GM12874 (cell line): ENCODE measurements at regions not wholly inside any gene's neighbourhood (a gene's known extent, or its start where the extent isn't known, plus 50 kb on each side); places are given as distances from the start of the nearest gene placed in this dataset.

ENCODE experiments used
- TF ChIP-seq, protein P1 (sequence below): IDR thresholded peaks from 2 replicates; pipeline ENCODE4 v1.5.1; 2011; ENCODE audit warnings: low read depth, mild to moderate bottlenecking, control low read depth, low read length, moderate library complexity; ENCODE audit not compliant: insufficient read depth

DNA sequence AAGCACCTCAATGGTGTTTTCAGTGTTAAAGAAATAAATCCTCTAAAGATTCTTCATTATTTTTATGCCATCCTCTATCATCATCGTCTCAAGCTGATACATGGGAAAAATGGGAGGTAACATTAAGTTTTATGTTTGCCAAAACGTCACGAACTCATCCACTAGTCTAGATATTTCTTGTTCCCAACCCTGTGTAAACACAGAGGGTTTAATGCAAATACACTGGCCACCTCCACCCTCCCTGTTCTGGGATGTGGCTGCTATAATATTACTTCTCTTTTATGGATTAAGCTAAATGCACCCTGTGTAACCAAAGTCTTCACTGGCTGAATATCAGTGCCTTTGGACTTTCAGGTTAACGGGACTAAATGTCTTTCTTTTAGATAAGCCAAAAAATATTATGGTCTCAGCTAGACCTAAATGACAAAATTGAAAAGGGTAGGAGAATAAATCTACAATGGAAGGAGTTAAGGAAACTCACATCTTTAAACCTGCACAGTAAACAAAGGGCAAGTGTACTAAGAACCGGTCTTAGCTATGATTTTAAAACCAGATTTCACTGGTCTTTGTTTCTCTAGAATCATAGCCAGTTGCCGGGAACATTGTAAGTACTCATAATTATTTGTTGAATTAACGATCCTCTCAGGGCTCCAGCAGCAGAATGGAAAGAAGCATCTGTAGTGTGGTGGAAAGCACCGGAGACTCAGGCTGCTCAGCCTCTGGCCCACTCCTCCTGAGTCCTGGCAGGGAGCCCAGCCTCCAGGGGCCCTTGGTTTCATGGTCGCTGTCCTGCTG is 103.5 kb upstream of the NOCT start:
- TF ChIP-seq, protein P1, sequence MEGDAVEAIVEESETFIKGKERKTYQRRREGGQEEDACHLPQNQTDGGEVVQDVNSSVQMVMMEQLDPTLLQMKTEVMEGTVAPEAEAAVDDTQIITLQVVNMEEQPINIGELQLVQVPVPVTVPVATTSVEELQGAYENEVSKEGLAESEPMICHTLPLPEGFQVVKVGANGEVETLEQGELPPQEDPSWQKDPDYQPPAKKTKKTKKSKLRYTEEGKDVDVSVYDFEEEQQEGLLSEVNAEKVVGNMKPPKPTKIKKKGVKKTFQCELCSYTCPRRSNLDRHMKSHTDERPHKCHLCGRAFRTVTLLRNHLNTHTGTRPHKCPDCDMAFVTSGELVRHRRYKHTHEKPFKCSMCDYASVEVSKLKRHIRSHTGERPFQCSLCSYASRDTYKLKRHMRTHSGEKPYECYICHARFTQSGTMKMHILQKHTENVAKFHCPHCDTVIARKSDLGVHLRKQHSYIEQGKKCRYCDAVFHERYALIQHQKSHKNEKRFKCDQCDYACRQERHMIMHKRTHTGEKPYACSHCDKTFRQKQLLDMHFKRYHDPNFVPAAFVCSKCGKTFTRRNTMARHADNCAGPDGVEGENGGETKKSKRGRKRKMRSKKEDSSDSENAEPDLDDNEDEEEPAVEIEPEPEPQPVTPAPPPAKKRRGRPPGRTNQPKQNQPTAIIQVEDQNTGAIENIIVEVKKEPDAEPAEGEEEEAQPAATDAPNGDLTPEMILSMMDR: no peak

DNA sequence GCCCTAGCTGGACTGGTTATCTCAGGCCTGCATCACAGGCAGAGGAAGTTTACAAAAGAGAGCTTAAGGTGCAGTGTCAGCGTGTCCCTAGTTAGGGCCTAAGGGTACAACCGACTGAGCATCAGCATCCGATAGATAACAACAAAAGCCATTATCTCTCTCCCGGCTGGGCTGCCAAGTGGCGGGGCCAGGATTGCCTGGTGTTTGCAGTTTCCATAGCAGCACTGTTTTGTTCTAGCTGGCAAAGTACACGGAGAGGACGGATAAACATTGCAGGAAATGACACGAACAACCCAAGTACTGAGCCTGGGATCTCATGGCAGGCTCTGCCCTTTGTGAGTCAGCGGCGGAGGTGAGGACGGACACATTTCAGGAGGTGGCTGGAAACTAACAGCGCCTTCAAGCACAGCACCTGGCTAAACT is 104.7 kb upstream of the NOCT start:
- TF ChIP-seq, protein P1: no peak

DNA sequence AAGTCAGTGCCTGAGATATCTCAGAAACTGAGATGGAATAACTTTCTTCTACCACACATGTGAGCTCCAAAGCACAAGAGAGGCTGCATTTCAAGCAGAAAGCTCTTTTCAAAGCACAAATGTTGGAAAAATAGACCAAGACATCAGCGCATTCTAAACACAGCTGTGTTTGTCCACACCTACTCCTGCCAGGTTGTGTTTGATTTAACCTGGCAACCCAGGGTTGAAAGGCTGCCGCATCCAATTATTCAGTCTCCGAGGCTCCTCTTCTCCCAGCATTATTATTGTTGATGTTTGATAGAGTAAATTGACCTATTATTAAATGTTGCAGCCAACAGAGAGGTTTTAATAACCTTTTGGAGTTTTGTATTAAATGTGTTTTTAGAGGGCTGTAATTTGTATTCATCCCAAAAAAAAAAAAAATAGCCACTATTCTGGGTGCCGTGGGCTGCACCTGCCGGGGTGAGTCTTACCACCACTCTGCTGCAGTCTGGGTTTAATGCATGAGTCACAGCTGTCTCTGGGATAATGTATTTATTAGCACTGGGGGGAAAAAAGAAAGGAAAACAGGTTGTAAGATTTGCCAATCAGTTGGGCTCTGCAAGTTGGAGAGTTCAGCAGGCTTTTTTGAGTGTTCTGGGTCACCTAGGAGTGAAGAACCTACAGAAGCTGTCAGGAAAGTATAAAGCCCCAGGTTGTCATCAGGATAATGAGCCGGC is 105.2 kb upstream of the NOCT start:
- TF ChIP-seq, protein P1: no peak

DNA sequence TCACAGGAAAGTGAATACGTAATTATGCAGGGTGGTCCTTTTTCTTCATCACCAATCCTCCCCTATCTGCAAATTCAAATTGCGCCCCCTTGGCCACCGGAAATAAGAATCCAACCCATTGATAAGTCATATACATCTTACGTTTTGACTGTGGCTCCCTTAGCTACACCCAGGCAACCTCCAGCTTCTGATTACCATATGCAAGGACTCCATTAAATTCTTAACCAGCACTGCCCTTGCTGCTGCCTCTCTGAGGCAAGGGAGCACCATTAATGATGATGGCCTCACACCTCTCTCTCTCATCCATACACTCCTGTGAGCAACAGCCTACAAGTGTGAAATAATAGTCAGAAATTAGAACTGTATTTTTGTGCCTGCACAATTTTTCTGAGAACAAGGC is 106.0 kb upstream of the NOCT start:
- TF ChIP-seq, protein P1: no peak

DNA sequence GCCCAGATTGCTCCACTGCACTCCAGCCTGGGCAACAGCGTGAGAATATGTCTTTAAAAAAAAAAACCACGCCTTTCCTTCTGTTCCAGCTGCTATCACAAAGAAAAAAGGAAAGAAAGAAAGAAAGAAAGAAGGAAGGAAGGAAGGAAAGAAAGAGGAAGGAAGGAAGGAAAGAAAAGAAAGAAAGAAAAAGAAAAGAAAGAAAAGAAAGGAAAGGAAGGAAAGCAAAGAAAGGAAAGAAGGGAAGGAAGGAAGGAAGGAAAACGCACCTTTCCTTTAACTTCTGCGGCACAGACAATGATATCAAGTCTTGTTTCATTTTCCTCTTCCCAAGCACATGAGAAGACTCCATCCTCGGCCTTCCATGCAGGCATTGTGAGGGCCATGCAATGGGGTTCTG is 107.4 kb upstream of the NOCT start:
- TF ChIP-seq, protein P1: no peak

DNA sequence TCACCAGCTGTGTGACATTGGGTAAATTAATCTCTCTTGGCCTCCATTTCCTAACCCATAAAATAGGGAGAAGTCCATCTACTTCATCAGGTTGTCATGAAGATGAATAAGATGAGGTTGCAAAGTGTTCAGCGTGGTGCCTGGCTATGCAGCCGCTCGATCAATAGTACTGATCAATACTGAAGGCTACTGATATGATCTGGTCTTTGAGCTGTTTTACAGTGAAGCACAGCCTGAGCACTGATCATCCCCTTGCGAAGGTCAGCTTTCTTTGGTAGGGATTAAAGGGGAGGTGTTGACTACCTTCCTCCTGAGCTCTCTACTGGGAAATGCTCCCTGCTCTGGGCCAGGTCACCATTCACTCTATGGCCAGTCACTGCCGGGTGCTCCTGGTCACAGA is 108.4 kb upstream of the NOCT start:
- TF ChIP-seq, protein P1: no peak

DNA sequence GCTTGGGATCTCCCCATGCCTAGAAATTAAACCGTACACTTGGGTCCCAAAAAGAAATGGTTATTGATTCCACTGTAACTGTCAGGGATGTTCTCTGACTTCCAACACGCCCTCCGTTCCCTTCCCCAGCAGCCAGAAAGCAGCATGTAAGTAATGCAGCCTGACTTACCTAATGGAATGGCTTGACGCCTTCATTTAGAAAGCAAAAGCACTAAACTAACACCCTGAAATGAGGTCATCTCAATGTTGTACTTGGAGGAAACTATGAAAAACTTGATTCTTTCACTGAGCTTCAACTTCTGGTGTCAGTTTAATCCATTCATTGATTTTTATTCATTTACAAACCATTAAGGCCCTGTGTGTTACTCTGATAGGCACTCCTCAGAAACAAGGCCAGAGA is 110.8 kb upstream of the NOCT start:
- TF ChIP-seq, protein P1: no peak
